Left ventricle myocardium inferior (tissue), 1 donor: ENCODE measurements at regions not wholly inside any gene's neighbourhood (a gene's known extent, or its start where the extent isn't known, plus 50 kb on each side); places are given as distances from the start of the nearest gene placed in this dataset.
"Not testable (repeated sequence)": the region's sequence is repeated elsewhere in the genome, so short reads cannot be mapped to it uniquely, and the experiment has no call there.

Source experiments
- DNase-seq: peaks from one replicate; pipeline ENCODE4 v3.0.0-alpha.2; 2020
- H3K27ac ChIP-seq: fragments of 200-600 bp; replicated peaks from 2 replicates; pipeline ENCODE4 v1.8.0; 2021
- H3K27me3 ChIP-seq: fragments of 200-600 bp; 2 replicates; pipeline ENCODE4 v1.8.0; 2021; ENCODE audit warnings: low read depth
- H3K36me3 ChIP-seq: fragments of 200-600 bp; 2 replicates; pipeline ENCODE4 v1.8.0; 2021
- H3K4me1 ChIP-seq: fragments of 200-600 bp; 2 replicates; pipeline ENCODE4 v1.8.0; 2021
- H3K4me3 ChIP-seq: fragments of 200-600 bp; 2 replicates; pipeline ENCODE4 v1.8.0; 2021; ENCODE audit warnings: mild to moderate bottlenecking, moderate library complexity
- H3K9me3 ChIP-seq: fragments of 200-600 bp; replicated peaks from 2 replicates; pipeline ENCODE4 v1.8.0; 2021
- intact Hi-C: fragments of 100-400 bp; cut with micrococcal nuclease; formaldehyde crosslinking; loops from one replicate; pipeline ENCODE4 v1.11.0; 2022
- TF ChIP-seq, protein P1 (sequence below): fragments of 200-600 bp; IDR thresholded peaks from 2 replicates; pipeline ENCODE4 v1.8.0; 2021; ENCODE audit warnings: antibody characterized with exemption, mild to moderate bottlenecking, borderline replicate concordance
- donor health status: DM: no; HTN: yes; CAD: no; lungs with severe emphysema.

DNA sequence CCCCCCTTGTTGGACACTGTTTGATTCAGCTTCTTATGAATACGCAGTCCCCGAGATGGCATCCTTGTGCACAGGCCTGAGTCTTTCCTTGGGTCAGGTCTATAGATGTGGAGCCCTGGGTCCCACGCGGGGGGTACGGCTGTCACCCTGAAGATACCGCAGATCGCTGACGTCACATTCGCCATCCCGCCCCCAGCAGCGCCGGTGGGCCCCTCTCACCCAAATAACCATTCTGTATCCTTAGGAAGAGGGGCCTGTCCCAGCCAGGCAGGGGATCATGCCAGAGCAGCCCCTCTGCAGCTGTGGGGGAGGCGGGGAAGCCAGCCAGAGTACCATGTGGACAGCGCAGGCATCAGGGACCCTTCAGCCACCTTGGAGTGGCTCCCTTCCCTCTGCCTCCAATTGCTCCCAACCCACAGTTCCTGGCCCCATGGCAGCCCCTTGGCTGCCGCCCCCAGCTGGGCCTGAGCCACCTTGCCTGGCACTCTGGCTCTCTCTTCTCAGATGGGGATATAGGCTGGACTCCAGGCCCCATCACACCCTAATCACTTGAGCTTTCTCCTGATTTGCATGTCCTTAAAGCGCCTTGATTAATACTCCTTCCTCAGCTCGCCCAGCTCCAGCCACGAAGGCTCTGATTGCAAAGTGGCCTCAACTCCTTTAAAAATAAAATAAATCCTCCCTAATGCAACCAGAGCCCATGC, 189.8 kb downstream of the C9orf50 start:
- TF ChIP-seq, protein P1, sequence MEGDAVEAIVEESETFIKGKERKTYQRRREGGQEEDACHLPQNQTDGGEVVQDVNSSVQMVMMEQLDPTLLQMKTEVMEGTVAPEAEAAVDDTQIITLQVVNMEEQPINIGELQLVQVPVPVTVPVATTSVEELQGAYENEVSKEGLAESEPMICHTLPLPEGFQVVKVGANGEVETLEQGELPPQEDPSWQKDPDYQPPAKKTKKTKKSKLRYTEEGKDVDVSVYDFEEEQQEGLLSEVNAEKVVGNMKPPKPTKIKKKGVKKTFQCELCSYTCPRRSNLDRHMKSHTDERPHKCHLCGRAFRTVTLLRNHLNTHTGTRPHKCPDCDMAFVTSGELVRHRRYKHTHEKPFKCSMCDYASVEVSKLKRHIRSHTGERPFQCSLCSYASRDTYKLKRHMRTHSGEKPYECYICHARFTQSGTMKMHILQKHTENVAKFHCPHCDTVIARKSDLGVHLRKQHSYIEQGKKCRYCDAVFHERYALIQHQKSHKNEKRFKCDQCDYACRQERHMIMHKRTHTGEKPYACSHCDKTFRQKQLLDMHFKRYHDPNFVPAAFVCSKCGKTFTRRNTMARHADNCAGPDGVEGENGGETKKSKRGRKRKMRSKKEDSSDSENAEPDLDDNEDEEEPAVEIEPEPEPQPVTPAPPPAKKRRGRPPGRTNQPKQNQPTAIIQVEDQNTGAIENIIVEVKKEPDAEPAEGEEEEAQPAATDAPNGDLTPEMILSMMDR, result no peak
- intact Hi-C loops, result no loop called here
- DNase-seq, result no peak

DNA sequence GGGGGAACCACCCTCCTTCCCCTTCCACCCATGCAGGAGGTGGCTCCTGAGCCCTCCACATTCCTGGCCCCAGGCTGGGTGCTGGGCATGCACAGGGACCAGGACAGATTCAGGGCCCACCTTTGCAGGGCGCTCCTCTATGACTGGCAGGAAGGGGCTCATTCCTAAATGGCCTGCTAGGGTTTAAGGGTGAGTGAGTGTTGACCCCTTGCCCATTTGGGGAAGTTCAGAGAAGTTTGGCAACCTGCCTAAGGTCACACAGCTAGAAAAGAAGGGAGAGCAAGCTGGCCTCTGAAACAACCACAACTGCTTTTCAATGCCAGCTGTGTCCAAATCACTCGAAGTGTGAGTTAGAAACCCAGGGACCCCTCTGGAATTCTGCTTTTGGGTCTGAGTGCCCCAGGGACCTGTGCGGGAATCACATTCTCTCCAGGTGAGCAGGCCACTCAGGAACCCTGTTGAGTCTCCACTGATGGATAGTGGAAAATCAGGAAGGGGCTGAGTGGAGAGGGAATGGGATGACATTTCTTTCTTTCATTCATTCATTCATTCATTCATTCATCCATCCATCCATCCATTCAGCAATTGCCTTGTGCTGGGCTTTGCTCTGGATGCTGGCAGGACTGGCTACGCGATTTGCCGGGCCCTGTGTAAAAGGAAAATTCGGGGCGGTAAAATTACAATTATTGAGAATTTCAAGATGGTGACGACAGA, 191.9 kb downstream of the C9orf50 start:
- intact Hi-C loops, result no loop called here
- H3K36me3 ChIP-seq, result no peaks in the 10 kb centered on the region
- TF ChIP-seq, protein P1, result no peak
- H3K4me1 ChIP-seq, result peaks cover 15% of the 10 kb centered on the region
- no peaks in the 10 kb centered on the region for H3K9me3 ChIP-seq
- H3K27me3 ChIP-seq, result no peaks in the 10 kb centered on the region
- no peak overlapping the region for H3K4me3 ChIP-seq
- DNase-seq, result no peak
- H3K27ac ChIP-seq, result no peak overlapping the region

More for the DNA sequence above, 189.8 kb downstream of the C9orf50 start:
- Histone ChIP-seq H3K27ac (no peak overlapping the region), H3K27me3 (no peaks in the 10 kb centered on the region), H3K4me1 (peaks cover 15% of the 10 kb centered on the region), H3K36me3 (no peaks in the 10 kb centered on the region), H3K9me3 (no peaks in the 10 kb centered on the region), H3K4me3 (no peak overlapping the region)

DNA sequence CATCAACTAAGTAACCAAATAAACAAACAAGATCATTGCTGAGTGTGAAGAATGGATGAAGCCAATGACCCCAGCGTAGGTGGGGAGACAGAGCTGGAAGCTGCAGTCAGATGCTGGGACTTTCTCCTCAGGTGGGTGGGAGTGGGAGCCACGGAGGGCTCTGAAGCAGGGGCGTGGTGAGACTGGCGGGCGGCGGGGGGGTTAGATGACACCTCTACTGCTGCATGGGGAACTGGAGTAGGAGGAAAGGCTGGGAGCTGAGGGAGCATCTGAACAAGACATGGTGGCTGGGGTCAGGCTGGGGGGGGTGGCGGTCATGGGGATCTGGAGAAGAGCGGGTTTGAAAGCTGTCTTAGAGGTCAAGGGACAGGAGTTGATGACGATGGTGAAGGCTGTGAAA, 193.8 kb downstream of the C9orf50 start:
- no peak overlapping the region for H3K4me3 ChIP-seq

DNA sequence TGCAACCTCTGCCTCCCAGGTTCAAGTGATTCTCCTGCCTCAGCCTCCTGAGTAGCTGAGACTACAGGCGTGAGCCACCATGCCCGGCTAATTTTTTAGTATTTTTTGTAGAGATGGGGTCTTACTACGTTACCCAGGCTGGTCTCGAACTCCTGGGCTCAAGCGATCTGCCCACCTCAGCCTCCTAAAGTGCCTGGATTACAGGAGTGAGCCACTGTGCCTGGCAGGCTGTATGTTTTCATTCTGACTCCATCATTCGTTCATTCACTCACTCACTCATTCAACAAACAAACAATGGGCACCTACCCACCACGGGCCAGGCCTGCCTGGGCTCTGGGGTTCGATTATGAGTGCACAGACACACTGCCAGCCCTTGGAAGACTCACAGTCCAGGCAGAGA, 197.1 kb downstream of the C9orf50 start:
- intact Hi-C loops, H3K4me3 ChIP-seq, H3K36me3 ChIP-seq, H3K27me3 ChIP-seq, H3K4me1 ChIP-seq, H3K27ac ChIP-seq, DNase-seq, H3K9me3 ChIP-seq: not testable (repeated sequence)

More for the DNA sequence above, 193.8 kb downstream of the C9orf50 start:
- Histone ChIP-seq H3K9me3 (no peaks in the 10 kb centered on the region), H3K36me3 (no peaks in the 10 kb centered on the region), H3K27ac (no peak overlapping the region), H3K27me3 (no peaks in the 10 kb centered on the region), H3K4me1 (peaks cover 15% of the 10 kb centered on the region)
- TF ChIP-seq, protein P1, result no peak
- DNase-seq, result no peak
- intact Hi-C loops, result no loop called here

DNA sequence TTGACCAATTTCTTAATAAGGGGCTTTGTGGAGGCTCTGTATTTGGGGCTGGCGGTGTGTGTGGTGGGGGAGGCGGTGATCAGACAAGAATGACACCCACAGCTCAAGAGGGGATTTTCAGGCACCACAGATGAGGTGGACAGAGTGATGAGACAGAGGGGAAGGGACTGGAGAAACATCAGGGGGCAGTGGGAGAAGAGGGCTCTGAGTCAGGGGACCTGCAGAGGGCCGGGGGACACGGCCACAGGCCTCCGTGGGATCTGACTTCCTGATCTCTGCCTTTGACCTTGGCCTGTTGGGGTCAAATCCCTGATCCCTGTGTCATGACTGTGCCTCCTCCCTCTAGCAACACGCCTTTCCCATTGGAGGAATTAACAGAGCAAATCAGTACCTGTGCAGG, 197.7 kb downstream of the C9orf50 start:
- Histone ChIP-seq H3K9me3 (no peaks in the 10 kb centered on the region), H3K4me1 (peaks cover 9% of the 10 kb centered on the region), H3K4me3 (no peak overlapping the region), H3K27ac (no peak overlapping the region), H3K36me3 (no peaks in the 10 kb centered on the region), H3K27me3 (no peaks in the 10 kb centered on the region)
- intact Hi-C loops, result no loop called here
- TF ChIP-seq, protein P1, result no peak
- no peak for DNase-seq

DNA sequence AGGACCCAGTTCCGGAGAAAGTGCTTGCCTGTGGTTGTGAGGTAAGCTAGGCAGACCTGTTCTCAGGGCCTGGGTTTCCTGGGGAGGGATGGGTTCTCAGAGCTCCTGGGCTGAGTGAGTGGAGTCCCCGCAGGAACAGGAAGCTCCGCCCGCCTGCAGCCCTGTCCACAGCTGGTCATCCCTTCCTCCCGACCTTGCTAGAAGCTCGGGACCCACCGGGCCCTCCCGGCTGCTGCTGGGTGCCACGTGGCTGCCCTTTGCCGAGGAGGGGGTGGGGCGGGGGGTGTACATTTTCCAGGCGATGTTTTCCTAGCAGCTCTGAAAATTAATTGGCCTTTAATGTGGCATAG, 198.1 kb downstream of the C9orf50 start:
- Histone ChIP-seq H3K36me3 (no peaks in the 10 kb centered on the region), H3K9me3 (no peaks in the 10 kb centered on the region), H3K27me3 (no peaks in the 10 kb centered on the region), H3K4me1 (peaks cover 9% of the 10 kb centered on the region), H3K4me3 (no peak overlapping the region), H3K27ac (no peak overlapping the region)
- DNase-seq, result no peak
- TF ChIP-seq, protein P1, result no peak
- intact Hi-C loops, result no loop called here
